HG02981 (cell line): ENCODE measurements at regions not wholly inside any gene's neighbourhood (a gene's known extent, or its start where the extent isn't known, plus 50 kb on each side); places are given as distances from the start of the nearest gene placed in this dataset.
"Not testable (repeated sequence)": the region's sequence is repeated elsewhere in the genome, so short reads cannot be mapped to it uniquely, and the experiment has no call there.

Experiments used
- ATAC-seq: cut with Tn5 transposase; IDR thresholded peaks from one replicate; pipeline ENCODE4 v1.9.1; 2021; ENCODE audit warnings: mild to moderate bottlenecking, moderate library complexity; ENCODE audit not compliant: unreplicated experiment

DNA sequence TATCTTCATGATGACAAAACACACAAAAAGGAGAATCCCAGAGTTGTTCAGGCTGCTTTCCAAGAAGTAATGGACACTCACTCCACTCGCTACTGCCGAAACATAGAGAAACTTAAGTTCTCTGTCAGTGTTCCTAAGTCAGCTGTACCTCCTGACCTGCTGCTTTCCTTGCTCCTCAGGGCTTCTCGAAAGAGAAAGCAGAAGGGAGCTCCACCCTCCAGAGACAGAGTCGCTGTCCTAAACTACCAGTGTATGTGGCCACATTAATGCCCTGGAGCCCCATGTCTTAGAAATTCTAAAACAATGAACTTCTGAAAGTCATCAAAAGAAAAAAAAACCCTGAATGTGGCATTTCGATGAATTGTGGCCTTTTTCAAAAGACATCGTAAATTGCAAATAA is 390.8 kb upstream of the MON1B start:
- ATAC-seq = no peak

DNA sequence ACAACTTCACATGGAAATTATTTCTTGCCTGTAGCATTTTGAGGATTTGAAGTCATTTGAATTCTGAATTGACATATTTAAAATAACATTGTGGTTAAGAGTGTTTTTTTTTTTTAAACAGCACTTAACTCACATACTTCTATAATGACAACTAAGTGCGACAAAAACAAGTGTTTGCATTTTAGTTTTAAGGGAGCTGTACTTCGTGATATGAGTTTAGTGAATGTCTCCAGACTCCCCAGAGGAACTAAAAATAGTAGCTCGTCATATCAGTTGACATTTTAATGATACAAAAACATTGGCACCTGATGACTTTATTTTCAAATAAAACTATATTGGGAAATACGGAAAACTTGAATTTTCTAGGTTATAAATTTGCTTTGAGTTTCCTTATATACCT is 389.6 kb upstream of the MON1B start:
- ATAC-seq = no peak

DNA sequence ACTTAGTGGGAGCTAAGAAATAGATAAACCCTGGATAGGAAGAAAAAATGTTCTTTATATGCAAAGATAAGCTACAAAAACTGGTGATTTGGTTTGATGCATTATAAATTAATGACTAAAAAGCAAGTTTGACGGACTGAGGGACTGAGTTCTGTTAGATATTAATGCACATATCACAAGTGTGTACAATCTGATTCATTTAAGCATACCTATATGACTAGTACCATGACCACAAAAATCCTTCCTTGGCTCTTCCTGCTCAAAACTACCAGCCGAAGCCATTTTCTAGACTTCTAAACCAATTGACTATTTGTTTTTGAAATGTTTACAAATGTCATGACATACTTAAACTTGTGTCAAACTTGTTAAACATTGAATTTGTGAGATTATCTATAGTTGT is 374.5 kb upstream of the MON1B start:
- ATAC-seq = no peak

DNA sequence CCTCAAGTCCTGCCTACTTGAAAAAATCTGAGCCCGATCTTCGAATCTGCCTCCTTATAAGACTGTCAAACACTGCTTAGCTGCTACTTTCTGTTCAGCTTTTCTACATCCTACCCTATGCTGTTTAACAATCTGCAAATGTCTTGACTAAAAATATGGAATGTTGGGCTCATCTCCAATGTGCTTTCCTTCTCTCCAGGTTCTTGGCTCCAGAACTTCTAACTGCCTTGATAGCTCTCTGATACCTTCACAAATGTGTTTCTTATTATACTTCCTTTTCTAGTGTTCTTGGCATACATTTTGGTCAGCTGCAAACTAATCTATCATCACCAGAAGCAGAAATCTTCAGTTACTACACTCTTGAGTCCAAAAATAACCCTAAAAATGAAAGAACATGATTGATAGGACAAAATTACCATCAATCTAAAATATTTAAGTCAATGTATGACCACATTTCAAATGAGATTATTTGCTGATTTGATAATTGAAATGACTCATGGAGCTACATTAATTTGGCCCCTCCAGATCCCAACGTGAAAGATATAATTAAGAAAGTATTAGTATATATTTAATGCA is 372.3 kb upstream of the MON1B start:
- no peak for ATAC-seq

DNA sequence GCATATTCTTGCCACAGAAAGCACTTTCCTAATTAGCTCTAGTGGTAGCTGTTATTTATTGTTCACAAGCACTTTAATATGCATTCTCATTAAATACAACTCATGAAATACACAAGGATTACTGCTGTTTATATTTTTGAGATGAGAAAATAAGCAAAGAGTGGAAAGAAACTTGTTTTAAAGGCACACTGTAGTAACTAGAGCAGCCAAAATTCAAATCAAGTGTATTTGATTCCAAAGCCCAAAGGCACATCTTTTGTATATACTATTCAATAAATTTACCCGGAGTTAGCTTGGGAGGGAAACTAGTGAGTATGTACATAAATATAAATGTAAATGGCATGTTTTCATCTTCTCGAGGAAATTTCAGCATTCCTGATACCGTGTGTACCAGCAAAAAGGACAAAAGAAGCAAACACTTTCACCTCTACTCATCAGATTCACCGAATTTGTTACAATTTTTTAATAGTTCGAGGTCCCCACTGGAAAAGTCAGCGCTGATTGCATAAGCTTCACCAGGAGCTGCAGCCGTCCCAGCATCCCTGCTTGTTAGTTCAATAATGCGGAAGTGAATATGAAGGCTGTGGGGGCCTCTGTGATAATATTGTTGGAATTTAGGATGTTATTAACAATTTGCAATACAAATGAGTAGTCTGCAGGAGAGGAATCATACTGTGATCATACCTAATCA is 371.6 kb upstream of the MON1B start:
- ATAC-seq = no peak

DNA sequence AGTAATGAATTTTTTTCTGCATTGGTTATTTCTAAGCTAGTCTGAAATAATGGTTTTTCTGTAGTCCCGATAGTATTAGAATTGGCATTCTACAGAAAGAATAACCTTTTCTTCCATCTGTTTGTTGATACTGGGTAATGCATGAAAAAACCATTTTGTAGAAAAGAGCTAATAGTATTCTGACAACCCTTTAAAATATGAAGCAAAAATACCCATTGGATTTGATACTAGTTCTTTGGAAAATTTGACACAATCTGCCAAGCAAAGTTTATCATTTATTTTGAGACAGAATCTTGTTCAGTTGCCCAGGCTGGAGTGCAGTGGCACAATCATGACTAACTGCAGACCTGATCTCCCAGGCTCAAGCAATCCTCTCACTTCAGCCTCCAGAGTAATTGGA is 366.8 kb upstream of the MON1B start:
- no peak for ATAC-seq

DNA sequence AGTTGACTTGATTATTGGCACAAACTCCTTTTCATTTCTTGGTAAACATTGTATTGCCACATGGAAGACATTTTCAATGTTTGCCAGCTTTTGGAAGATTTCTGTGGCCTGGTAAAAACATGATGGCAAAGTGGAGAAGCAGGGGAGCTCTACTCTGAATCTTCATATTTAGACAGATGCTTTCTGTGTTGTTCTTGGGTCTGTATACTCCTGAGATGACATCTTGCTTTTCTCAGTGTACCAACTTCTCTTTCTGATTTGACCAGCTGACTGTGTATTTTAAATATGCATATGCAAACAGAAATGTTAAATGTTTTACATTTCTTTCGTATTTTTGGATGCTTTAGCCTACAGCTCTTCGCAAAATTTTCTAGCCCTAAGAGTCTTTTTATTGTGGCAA is 366.2 kb upstream of the MON1B start:
- no peak for ATAC-seq

DNA sequence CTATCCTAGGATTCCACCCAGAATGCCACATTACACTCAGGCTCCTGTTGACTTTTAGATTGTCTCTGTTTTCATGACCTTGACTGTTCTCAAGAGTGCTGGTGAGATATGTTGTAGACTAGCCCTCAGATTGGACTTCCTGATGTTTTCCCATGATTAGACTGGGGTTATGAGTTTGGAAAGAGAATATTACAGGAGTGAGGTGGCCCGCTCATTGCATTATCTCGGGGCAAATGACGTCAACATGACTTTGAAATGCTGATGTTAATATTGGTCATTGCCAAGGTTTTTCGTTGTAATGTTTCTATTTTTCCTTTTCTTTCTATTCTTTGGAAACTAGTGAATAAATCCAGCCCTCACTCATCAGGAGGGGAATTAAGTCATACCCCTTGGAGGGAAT is 355.7 kb upstream of the MON1B start:
- ATAC-seq = no peak

DNA sequence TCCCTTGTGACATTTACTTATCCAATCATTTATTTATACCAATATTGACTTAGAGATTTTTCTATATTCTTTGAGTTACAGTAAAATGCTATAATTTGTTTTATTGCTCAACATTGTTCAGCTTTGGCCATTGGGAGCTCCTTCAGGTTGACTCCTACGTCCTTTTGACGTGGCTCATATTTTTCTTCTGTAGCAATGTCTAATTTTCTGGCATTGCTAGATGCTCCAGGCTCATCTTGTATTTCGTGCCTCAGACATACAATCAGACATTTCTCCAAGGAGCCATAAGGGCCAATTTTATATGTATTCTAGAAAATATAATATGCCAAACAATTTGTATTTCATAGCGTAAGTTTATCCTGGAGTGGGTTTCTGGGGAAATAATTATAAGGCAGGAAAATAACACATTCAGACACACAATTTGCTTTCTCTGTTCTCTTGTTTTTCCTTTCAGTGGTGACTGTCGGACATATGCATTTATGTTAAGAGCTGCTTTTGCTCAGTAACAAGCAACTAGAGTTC is 355.1 kb upstream of the MON1B start:
- no peak for ATAC-seq

DNA sequence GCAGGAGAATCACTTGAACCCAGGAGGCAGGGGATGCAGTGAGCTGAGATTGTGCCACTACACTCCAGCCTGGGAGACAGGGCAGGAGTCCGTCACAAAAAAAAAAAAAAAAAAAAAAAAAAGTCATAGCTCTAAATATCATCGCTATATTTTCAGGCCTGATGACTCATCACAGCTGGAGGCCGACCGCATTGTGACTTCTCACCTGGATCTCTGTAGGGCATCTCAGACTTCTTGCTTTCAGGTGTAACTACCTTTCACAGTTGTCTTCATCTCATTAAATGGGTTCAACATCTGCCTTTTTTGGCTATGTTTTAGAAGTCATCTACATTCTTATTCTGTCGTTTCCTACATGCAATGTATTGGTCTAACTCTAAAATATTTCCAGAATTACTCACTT is 353.1 kb upstream of the MON1B start:
- no peak for ATAC-seq

DNA sequence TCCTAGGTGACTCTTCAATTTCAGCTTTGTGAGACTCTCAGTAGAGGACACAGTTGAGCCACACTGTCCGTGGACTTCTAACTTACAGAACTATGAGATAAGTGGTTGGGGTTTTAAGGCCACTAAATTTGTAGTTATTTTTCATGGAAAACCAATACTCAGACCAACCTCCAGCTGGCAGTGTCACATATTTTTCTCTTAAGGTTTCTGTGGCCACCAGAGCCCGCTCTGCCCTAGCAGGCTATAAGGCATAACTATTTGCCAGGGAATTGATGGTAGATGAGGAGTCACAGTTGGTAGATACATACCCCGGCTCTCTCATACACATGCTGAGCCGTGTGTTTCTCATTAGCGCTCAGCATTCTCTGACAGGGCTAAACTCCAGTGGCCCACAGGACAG is 336.8 kb upstream of the MON1B start:
- ATAC-seq = no peak

DNA sequence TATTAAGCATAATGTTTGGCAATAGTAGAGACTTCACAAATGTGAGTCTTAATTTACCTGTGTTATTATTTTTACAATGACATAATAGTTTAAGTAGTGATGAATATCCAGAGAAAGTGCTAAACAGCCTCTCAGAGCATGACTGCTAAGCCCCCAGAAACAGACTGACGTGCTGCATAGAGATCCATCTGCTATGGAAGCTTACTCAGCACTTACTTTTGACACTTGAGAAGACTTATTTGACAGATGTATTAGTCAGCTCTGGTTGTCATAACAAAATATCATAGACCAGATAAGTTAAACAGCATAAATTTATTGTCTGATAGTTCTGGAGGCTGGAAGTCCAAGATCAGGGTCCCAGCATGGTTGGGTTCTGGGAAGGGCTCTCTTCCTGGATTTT is 334.9 kb upstream of the MON1B start:
- ATAC-seq = no peak

DNA sequence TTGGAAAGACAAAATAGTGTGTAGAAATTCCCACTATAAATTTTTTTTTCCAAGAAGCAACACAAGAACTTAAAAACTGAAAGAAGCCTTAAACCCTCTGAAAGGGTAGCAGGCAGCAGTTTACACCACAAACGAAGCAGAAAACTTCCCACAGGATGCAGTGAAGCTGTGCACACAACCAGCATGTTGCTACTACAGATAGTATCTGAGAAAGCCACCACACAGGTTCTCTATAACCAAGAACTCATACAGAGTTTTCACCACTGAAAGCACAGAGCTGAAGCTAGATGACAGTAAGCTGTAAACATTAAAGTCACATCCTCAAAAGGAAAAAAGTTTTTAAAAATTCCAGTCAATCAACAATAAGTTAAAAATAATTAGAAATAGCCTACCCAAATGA is 333.6 kb upstream of the MON1B start:
- no peak for ATAC-seq

DNA sequence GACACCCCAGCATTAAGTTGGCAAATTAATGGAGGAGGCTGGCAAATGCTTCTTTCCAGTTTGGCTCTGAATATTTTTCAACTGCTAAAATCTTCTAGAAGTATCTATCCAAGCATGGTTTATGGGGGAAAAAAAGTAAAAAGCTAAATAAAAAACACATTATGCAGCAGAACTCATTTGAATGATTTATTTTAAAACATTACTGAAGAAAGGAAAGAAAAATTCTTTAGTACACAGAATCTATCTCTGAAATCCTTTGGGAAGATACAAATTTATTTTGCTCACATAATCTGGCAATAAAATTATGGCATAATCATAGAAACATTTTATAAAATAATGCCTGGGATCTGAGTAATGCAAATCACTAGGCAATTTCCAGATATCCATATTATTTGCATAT is 328.1 kb upstream of the MON1B start:
- ATAC-seq = no peak

DNA sequence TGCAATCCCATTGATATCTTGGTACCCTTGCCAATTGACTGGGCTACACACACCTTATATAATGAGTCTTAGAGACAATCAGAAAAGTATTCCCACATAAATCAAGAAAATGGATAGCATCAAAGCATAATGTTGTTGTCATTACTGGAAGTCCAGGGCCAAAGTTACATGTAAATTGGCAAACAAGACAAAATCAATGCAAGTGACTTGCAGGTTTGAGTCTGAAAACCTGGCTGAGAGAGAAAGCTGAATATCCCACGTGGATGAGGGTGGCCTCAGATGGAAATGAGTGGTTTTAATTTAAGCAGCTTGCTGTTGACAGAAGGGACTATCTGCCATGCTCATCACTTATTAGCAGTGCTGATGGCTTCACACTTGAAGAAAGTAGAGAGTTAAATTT is 324.0 kb upstream of the MON1B start:
- ATAC-seq = no peak

DNA sequence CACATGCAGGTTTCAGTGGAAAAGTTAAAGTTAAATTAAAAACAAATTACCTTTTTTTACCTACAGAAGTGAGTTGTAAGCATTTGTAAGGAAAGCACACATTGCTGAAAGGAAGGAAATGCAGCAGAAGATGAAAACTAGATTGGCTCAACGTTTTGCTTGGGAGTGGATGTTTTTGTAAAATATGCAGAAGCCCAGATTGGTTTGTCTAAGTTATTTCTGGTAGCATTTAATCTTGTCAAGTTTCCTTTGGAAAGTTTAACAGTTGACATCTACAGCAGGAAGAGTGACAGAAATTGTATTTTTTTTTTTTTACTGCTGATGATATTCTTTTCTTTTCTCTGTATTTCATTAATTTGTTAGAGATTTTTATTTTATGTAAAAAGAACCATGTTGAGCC is 315.1 kb upstream of the MON1B start:
- no peak for ATAC-seq

DNA sequence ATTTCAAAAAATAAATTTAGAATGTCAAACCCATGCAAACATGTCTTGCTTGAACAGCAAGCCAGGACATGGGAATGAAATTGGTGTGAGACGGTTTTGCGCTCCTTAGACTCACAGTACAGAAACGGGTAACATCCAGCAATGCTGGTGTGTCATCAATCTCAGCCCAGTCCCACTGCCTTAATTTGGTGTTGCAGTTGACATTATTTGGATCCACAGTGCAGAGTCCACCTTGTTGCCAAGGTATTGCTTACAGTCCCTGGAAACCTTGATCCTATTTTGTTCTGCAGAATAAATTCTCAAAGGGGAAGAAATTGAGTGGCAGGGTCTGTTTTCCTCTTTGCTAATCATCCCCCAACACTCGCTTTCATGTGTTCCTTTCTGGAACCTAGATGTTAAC is 311.6 kb upstream of the MON1B start:
- ATAC-seq = no peak

DNA sequence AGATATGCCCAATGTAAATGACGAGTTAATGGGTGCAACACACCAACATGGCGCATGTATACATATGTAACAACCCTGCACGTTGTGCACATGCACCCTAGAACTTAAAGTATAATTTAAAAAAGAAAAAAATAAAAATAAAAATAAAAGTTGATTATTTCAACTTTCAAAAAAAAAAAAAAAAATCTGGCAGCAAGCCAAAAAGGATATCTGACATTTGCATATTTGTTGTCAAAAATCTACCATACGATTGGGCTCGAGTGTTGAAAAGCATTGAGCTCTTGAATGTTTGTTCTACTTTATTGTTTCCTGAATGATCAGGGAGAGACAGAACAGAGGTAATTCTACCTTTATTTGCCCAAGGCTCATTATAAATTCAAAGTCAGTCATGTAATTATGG is 310.5 kb upstream of the MON1B start:
- not testable (repeated sequence) for ATAC-seq

DNA sequence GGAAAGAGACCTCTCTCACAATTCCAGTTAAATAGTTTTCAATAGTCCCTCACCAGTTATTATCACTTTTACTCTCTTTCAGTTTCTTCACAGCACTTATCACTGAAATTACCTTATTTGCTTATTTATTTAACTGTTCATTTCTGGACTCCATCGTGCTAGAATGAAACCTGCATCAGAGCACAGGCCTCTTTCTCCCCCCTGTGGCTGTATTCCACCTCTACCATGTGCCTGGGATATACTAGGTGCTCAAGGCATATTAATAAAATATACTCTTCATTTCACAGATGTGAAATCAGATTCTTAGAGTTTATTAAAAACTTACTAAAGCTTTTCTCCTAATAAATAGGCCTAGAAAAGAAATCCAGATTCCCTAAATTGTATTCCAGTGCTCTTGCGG is 308.9 kb upstream of the MON1B start:
- ATAC-seq = no peak

DNA sequence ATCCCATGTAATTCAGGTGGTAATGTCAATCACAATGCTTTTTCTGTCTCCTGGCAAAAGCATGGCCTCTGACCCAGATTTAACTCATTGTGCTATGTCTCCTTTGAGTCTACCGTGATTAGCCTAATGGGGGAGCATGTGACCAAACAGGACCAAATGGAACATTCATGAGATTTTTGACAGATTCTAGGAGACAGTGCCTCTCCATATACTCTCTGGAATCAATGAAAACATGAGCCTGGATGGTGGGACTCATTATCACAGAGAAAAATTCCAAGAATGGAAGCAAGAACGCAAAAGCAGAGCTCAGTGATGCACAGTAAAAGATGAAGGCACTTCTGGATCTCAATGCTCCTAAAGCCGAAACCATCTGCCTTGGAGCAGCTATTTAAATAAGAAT is 307.9 kb upstream of the MON1B start:
- ATAC-seq = no peak

DNA sequence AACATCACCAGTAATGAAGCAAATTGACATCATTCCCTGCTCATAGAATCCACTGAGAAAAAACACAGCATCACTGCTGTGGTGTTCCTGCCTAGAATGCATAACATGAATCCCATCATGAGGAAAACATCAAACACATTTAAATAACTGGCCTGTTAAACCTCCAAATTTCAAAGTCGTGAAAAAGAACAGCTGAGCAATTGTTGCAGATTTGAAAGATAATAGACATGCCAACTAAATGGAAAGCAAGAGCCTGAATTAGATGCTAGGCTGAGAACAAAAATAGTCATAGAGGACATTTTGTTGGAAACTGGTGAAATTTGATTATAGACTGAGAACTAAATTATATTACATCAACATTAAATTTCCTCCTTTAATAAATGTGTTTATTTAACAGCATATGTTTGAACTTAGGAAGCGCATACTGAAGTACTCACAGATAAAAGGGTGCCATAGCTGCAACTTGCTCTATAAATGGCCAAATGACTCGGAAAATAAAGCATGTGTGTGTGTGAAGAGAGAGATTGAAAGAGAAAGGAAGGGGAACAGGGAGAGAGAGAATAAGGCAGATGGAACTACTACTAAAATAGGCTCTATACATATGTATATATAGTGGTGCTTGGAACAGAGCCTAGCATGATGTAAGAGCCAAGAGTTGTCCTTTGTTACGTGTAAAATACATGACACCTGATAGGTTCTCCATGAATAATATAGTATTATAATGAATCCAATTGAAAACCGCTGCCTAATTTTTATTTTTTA is 305.0 kb upstream of the MON1B start:
- ATAC-seq = no peak

DNA sequence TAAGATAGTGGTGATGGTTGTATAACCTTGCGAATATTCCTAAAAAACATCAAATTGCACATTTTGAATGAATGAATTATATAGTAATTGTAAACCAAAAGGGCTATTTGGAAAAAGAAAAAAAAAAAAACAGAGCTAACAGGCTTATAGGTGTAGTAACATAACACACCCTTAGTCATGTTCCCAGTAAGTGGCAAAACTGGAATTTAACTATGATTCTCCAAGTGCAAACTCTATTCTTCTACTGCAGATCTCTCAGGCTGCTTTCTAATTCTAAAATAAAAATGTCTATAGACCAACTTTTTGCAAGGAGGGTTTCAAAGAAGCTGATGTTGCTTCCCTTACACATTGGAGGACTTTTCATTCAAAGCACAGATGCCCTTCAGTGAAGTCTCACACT is 293.2 kb upstream of the MON1B start:
- no peak for ATAC-seq
